ENCODE measurements at regions not wholly inside any gene's neighbourhood (a gene's known extent, or its start where the extent isn't known, plus 50 kb on each side); places are given as distances from the start of the nearest gene placed in this dataset.

DNA sequence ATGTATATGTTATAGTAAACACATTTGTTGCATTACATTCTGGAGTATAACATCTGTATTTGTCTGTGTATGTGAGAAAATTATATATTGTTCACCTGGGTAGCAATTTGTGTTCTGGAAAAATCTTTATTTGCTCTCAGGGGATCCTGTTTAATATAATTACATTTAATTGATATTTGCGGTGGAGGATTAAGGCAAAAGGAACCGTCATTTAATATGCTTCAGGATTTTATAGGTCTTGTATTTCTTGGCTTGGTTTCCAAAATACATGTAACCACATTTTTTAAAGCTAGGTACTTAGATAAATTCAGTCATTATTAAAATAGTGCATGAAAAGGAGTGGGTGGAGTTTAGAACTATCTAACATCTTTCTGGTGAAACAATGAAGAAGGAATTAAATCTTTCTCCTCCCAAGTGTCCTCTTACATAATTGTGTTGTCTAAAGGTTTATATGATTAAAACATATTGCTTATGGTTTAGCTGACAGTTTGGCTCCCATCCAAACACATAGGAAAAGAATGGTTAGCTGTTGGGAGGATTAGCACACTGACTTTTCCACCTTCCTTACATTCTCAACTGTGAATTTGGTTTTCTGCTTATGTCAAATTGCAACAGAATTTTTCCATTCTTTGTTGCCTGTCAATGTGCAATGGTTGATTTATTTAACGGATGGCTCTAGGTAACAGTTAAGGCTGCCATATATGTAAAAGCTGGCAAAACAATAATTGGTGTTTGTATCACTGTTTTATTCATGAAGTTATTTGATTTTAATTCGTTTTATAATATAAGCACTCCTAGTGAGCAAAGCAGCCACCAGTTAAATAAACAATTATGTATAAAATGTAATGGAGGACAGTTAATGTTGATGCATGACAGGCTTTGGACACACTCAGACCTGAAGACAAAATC is 250.8 kb upstream of the SFRP2 start:
- H3K27me3 ChIP-seq (ENCODE audit: control insufficient read depth in 3 of 3, insufficient read depth in 3 of 3, low read length in 2 of 3): no peaks in the 10 kb centered on the region
- 73 to 81% methylated on average over 4 of the region's 4 CpGs for WGBS, 2 donors
- no peak overlapping the region for H3K9ac ChIP-seq (ENCODE audit: insufficient read depth in 1 of 2, low read length in 2 of 2)
- H3K36me3 ChIP-seq (ENCODE audit: control insufficient read depth in 4 of 4, insufficient read depth in 4 of 4, low read length in 4 of 4): no peaks in the 10 kb centered on the region
- ATAC-seq (ENCODE audit: insufficient read depth, low FRiP score) (no peak), DNase-seq (peak in 1 of 3 donors; percentile 15)
- H3K27ac ChIP-seq (ENCODE audit: low read depth in 1 of 2, low read length in 1 of 2): no peak overlapping the region
- no peaks in the 10 kb centered on the region for H3K4me1 ChIP-seq (ENCODE audit: control insufficient read depth in 5 of 5, insufficient read depth in 5 of 5, low read length in 5 of 5)
- TF ChIP-seq CTCF (IDR thresholded peaks at IDR 0.05; ENCODE audit: control extremely low read depth, extremely low read depth): no peak
- no peaks in the 10 kb centered on the region for H3K9me3 ChIP-seq (ENCODE audit: control insufficient read depth in 4 of 4, insufficient read depth in 3 of 4, low read length in 3 of 4)
- no peak overlapping the region for H3K4me3 ChIP-seq

DNA sequence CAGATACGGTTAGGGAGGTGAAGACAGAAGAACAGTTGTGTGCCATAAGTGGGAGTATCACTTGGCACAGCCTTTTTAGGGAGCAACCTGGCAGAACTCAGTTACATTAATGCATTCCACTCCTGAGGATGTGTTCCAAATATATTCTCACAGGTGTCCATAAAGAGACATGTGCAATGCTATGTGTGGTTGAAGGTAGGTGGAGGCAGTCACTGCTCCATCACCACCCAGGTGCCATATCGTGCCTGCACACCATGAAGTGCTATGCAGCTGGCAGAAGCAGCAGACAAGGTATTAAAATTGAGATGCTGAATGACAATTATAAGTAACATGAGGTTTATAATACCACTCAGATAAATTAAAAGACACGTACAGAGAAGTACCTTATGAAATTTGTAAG is 248.0 kb upstream of the SFRP2 start:
- Histone ChIP-seq H3K27ac (ENCODE audit: low read depth in 1 of 2, low read length in 1 of 2) (no peak overlapping the region), H3K9me3 (ENCODE audit: control insufficient read depth in 4 of 4, insufficient read depth in 3 of 4, low read length in 3 of 4) (peaks cover 0 to 3% (median 0%) of the 10 kb centered on the region in 4 donors), H3K4me1 (ENCODE audit: control insufficient read depth in 5 of 5, insufficient read depth in 5 of 5, low read length in 5 of 5) (no peaks in the 10 kb centered on the region), H3K9ac (ENCODE audit: insufficient read depth in 1 of 2, low read length in 2 of 2) (no peak overlapping the region), H3K4me3 (no peak overlapping the region), H3K27me3 (ENCODE audit: control insufficient read depth in 3 of 3, insufficient read depth in 3 of 3, low read length in 2 of 3) (no peaks in the 10 kb centered on the region), H3K36me3 (ENCODE audit: control insufficient read depth in 4 of 4, insufficient read depth in 4 of 4, low read length in 4 of 4) (no peaks in the 10 kb centered on the region)
- ATAC-seq (ENCODE audit: insufficient read depth, low FRiP score) (no peak), DNase-seq (no peak)
- WGBS, 2 donors: 88 to 93% methylated on average over 3 of the region's 3 CpGs
- no peak for TF ChIP-seq CTCF (IDR thresholded peaks at IDR 0.05; ENCODE audit: control extremely low read depth, extremely low read depth)

GRCh38 chr4:154035341-154035740 is 246.5 kb upstream of the SFRP2 start:
- Histone ChIP-seq H3K9me3 (ENCODE audit: control insufficient read depth in 4 of 4, insufficient read depth in 3 of 4, low read length in 3 of 4) (peaks cover 0 to 3% (median 0%) of the 10 kb centered on the region in 4 donors), H3K27me3 (ENCODE audit: control insufficient read depth in 3 of 3, insufficient read depth in 3 of 3, low read length in 2 of 3) (no peaks in the 10 kb centered on the region), H3K9ac (ENCODE audit: insufficient read depth in 1 of 2, low read length in 2 of 2) (no peak overlapping the region), H3K27ac (ENCODE audit: low read depth in 1 of 2, low read length in 1 of 2) (no peak overlapping the region), H3K36me3 (ENCODE audit: control insufficient read depth in 4 of 4, insufficient read depth in 4 of 4, low read length in 4 of 4) (no peaks in the 10 kb centered on the region), H3K4me1 (ENCODE audit: control insufficient read depth in 5 of 5, insufficient read depth in 5 of 5, low read length in 5 of 5) (no peaks in the 10 kb centered on the region), H3K4me3 (no peak overlapping the region)
- no peak for ATAC-seq (ENCODE audit: insufficient read depth, low FRiP score)
- DNase-seq: no peak
- TF ChIP-seq CTCF (IDR thresholded peaks at IDR 0.05; ENCODE audit: control extremely low read depth, extremely low read depth): no peak
- WGBS, 2 donors: 65 to 89% methylated on average over 1 of the region's 1 CpG
